Heart left ventricle (tissue), 13 donors: ENCODE measurements at regions not wholly inside any gene's neighbourhood (a gene's known extent, or its start where the extent isn't known, plus 50 kb on each side); places are given as distances from the start of the nearest gene placed in this dataset.
"Not testable (repeated sequence)": the region's sequence is repeated elsewhere in the genome, so short reads cannot be mapped to it uniquely, and the experiment has no call there.

Experiments used
- POLR2A ChIP-seq, 2 donors: fragments of 450-650 bp; IDR thresholded peaks; one replicate each; pipeline ENCODE4 v1.6.1; 2017; ENCODE audit warnings: antibody characterized with exemption in 2 of 2, mild to moderate bottlenecking in 2 of 2, moderate library complexity in 2 of 2
- TF ChIP-seq, protein P1 (sequence below), 12 donors: fragments of 200-600 bp; sonication (generic) in 4 of 12; IDR thresholded peaks; one replicate each; pipeline versions ENCODE4 v1.5.0 to v1.8.0; 2018 to 2022; ENCODE audit warnings: antibody characterized with exemption in 12 of 12, mild to moderate bottlenecking in 5 of 12
- donor health status: ischemic (EF 13 %, LVEDD 7.1; RV severe dilation, severe dysfunction).
- donor health status: DM: no; HTN: yes; CAD: no.
- donor health status: DM: no; HTN: no; CAD: no.
- donor health status: ischemic (EF 25% LVEDD 6.9; RV normal size, moderate dysfunction).
- donor health status: ischemic (EF 25% LVEDD 5.7; RV mildly dilated, moderate dysfunction).
- donor health status: ischemic (EF 35%, LVEDD 5.7; RV mildly dilated, moderate dysfunction).
- donor health status: nonischemic (EF 11% LVEDD 7.7; RV severe dilation, severe dysfunction).
- donor health status: DM: yes; HTN: yes; CAD: no.
- donor health status: PGD.
- donor health status: ischemic (EF 29% LVEDD 5.4; RV normal size, mild dysfunction).
- donor health status: nonischemic (EF 23%, LVEDD 6.1; RV moderate dilation, normal function).

DNA sequence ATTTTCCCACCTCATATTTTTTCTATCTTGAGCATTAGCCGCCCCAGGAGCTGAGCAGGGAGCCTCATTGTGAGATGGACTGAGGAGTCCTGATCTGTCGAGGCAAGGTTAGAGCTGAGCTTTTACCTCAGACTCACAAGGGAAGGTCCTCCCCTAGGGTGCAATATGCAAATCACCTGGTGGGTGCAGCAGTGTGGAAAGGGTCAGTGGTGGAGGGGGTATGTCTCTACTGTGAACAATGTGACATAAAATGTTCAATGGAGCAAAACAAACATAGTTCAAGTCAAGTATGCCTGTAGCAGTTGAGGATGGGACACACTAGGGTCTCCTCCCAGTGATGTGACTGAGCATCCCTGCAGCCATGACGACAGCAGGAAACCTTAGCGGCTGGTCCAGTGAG, 219.2 kb downstream of the ANKRD36 start:
- TF ChIP-seq, protein P1, sequence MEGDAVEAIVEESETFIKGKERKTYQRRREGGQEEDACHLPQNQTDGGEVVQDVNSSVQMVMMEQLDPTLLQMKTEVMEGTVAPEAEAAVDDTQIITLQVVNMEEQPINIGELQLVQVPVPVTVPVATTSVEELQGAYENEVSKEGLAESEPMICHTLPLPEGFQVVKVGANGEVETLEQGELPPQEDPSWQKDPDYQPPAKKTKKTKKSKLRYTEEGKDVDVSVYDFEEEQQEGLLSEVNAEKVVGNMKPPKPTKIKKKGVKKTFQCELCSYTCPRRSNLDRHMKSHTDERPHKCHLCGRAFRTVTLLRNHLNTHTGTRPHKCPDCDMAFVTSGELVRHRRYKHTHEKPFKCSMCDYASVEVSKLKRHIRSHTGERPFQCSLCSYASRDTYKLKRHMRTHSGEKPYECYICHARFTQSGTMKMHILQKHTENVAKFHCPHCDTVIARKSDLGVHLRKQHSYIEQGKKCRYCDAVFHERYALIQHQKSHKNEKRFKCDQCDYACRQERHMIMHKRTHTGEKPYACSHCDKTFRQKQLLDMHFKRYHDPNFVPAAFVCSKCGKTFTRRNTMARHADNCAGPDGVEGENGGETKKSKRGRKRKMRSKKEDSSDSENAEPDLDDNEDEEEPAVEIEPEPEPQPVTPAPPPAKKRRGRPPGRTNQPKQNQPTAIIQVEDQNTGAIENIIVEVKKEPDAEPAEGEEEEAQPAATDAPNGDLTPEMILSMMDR (IDR thresholded peaks at IDR 0.05) = not testable (repeated sequence)
- not testable (repeated sequence) for TF ChIP-seq POLR2A (IDR thresholded peaks at IDR 0.05)
